NB4 (cell line): ENCODE measurements at regions not wholly inside any gene's neighbourhood (a gene's known extent, or its start where the extent isn't known, plus 50 kb on each side); places are given as distances from the start of the nearest gene placed in this dataset.
"Not testable (repeated sequence)": the region's sequence is repeated elsewhere in the genome, so short reads cannot be mapped to it uniquely, and the experiment has no call there.

Experiments used
- DNase-seq: peaks from one replicate; pipeline ENCODE4 v3.0.0; 2010; ENCODE audit warnings: low read depth
- H3K4me3 ChIP-seq: one replicate; pipeline ENCODE4 v1.5.1; 2011; ENCODE audit warnings: mild to moderate bottlenecking, low read depth, low read length, moderate library complexity
- CTCF ChIP-seq: IDR thresholded peaks from one replicate; pipeline ENCODE4 v1.5.1; 2012; ENCODE audit warnings: low read depth, low read length
- MAX ChIP-seq: IDR thresholded peaks from 2 replicates; pipeline ENCODE4 v1.6.1; 2011; ENCODE audit warnings: low read depth, low read length
- MYC ChIP-seq: IDR thresholded peaks from 2 replicates; pipeline ENCODE4 v1.6.1; 2011; ENCODE audit warnings: low read depth, low read length
- POLR2A ChIP-seq: IDR thresholded peaks from 2 replicates; pipeline ENCODE4 v1.6.1; 2011; ENCODE audit warnings: mild to moderate bottlenecking; ENCODE audit not compliant: insufficient read length; ENCODE audit errors: extremely low read depth

GRCh38 chr13:18697221-18697620 lies 484.4 kb downstream of the TUBA3C start:
- H3K4me3 ChIP-seq, DNase-seq: not testable (repeated sequence)

GRCh38 chr13:18677403-18677802 lies 504.2 kb downstream of the TUBA3C start:
- H3K4me3 ChIP-seq, DNase-seq: not testable (repeated sequence)

GRCh38 chr13:18675268-18675667 lies 506.4 kb downstream of the TUBA3C start:
- not testable (repeated sequence) for H3K4me3 ChIP-seq, DNase-seq

- not testable (repeated sequence) for DNase-seq, H3K4me3 ChIP-seq
Observed at GRCh38 chr13:18673794-18674193, 507.8 kb downstream of the TUBA3C start.

GRCh38 chr13:18666585-18666984 lies 515.0 kb downstream of the TUBA3C start:
- H3K4me3 ChIP-seq, DNase-seq: not testable (repeated sequence)

GRCh38 chr13:18665716-18666115 lies 515.9 kb downstream of the TUBA3C start:
- not testable (repeated sequence) for DNase-seq, H3K4me3 ChIP-seq

GRCh38 chr13:18665124-18665523 lies 516.5 kb downstream of the TUBA3C start:
- DNase-seq: not testable (repeated sequence)

GRCh38 chr13:18663222-18663621 lies 518.4 kb downstream of the TUBA3C start:
- DNase-seq, H3K4me3 ChIP-seq: not testable (repeated sequence)

More at GRCh38 chr13:18665124-18665523, 516.5 kb downstream of the TUBA3C start:
- H3K4me3 ChIP-seq: not testable (repeated sequence)

GRCh38 chr13:18643644-18644172 lies 537.9 kb downstream of the TUBA3C start:
- peak; percentile 16 for DNase-seq
- TF ChIP-seq CTCF: peak; percentile 40
- not testable (repeated sequence) for H3K4me3 ChIP-seq

- not testable (repeated sequence) for DNase-seq, H3K4me3 ChIP-seq
Observed at GRCh38 chr13:18628928-18629327, 552.7 kb downstream of the TUBA3C start.

GRCh38 chr13:18628428-18628827 lies 553.2 kb downstream of the TUBA3C start:
- H3K4me3 ChIP-seq: no peak overlapping the region
- DNase-seq: no peak
- TF ChIP-seq CTCF (no peak), MAX (no peak), MYC (no peak), POLR2A (no peak)

GRCh38 chr13:18624061-18624460 lies 557.6 kb downstream of the TUBA3C start:
- DNase-seq, H3K4me3 ChIP-seq: not testable (repeated sequence)

- H3K4me3 ChIP-seq, DNase-seq: not testable (repeated sequence)
Observed at GRCh38 chr13:18618442-18618841, 563.2 kb downstream of the TUBA3C start.

GRCh38 chr13:18610476-18610875 lies 571.1 kb downstream of the TUBA3C start:
- H3K4me3 ChIP-seq, DNase-seq: not testable (repeated sequence)

GRCh38 chr13:18609371-18609770 lies 572.3 kb downstream of the TUBA3C start:
- not testable (repeated sequence) for DNase-seq, H3K4me3 ChIP-seq

GRCh38 chr13:18608851-18609250 lies 572.8 kb downstream of the TUBA3C start:
- not testable (repeated sequence) for DNase-seq

GRCh38 chr13:18600366-18600765 lies 581.3 kb downstream of the TUBA3C start:
- DNase-seq, H3K4me3 ChIP-seq: not testable (repeated sequence)

More at GRCh38 chr13:18608851-18609250, 572.8 kb downstream of the TUBA3C start:
- H3K4me3 ChIP-seq: not testable (repeated sequence)
